Jurkat, Clone E6-1 (cell line): ENCODE measurements at regions not wholly inside any gene's neighbourhood (a gene's known extent, or its start where the extent isn't known, plus 50 kb on each side); places are given as distances from the start of the nearest gene placed in this dataset.
"Not testable (repeated sequence)": the region's sequence is repeated elsewhere in the genome, so short reads cannot be mapped to it uniquely, and the experiment has no call there.

Source experiments
- DNase-seq: peaks from one replicate; pipeline ENCODE4 v3.0.0-alpha.2; 2011; ENCODE audit warnings: low read depth, low spot score
- H3K4me3 ChIP-seq: 2 replicates; pipeline ENCODE4 v1.5.1; 2011; ENCODE audit warnings: mild to moderate bottlenecking, low read length, control low read depth, moderate library complexity

- no peak for DNase-seq
- H3K4me3 ChIP-seq: no peak overlapping the region
Observed at GRCh38 chr6:6971369-6971768, 136.4 kb upstream of the RREB1 start.

- DNase-seq: no peak
- no peak overlapping the region for H3K4me3 ChIP-seq
Observed at GRCh38 chr6:6972456-6972855, 135.3 kb upstream of the RREB1 start.

DNA sequence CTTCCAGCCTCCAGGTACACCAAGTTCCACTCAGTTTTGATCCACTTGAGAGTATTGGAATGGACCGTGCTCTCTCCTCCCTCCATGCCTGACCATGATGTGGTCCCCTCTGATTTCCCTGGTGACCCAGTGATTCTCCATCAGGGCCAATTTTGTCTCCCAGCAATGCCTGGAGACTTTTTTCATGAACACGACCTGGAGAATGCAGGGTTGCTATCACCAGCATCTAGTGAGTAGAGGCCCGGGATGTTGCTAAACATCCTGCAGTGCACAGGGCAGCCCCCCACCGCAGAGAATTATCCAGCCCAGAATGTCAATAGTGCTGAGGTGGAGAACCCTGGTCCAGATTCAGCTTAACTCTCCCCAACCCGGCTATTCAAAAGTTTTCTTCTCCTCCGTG, 134.0 kb upstream of the RREB1 start:
- no peak for DNase-seq
- no peak overlapping the region for H3K4me3 ChIP-seq

DNA sequence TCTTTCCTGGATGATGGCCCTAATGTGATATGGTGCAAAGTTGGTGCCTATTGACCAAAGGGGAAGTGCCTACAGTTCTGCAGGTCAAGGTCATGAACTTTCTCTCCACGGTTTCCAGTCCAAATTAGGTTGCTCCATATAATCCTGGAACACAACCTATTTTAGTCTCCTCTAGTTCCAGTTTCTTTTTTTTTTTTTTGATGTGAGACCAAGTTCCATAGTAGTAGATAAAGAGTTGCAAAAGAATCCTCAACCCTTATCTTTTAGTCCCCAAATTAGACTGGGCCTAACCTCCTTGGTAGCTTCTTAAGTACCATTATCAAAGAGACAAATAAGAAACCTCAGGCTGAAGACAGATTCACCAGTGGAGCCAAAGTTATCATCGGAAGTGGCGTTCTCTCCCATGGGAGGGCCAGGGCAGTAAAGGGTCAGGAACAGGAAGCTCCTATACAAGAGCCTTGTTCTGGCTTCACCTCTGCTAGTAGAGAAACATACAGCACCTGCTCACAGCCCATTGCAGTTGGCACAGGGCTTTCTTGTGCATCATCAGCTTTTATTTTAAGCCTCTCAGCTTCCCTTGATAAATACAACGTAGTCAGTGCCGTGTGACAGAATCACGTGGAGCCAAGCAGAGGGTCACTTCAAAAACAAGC, 132.2 kb upstream of the RREB1 start:
- no peak overlapping the region for H3K4me3 ChIP-seq
- DNase-seq: no peak

- no peak for DNase-seq
- H3K4me3 ChIP-seq: no peak overlapping the region
Observed at GRCh38 chr6:6976193-6976592, 131.6 kb upstream of the RREB1 start.

DNA sequence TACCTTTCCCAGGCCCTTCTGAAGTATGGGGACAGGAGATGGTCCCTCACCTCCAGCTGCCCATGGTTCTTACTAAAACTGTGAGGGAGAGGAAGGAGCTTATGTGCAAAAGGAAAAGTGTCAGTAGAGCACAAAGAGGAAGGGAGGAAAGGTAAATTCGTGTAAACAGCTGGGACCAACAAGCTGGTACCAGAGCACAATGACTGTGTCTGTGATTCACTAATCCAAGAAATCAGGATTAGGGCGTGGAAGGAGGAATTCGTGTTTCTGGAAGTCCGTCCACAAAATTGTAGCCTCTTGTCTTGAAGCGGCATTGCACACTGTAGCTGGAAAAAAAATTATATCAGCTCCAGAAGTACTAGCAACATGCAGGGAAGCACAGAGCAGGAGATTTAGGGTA, 129.0 kb upstream of the RREB1 start:
- DNase-seq: no peak
- H3K4me3 ChIP-seq: no peak overlapping the region

- DNase-seq: no peak
- no peak overlapping the region for H3K4me3 ChIP-seq
Observed at GRCh38 chr6:6980999-6981597, 126.7 kb upstream of the RREB1 start.

DNA sequence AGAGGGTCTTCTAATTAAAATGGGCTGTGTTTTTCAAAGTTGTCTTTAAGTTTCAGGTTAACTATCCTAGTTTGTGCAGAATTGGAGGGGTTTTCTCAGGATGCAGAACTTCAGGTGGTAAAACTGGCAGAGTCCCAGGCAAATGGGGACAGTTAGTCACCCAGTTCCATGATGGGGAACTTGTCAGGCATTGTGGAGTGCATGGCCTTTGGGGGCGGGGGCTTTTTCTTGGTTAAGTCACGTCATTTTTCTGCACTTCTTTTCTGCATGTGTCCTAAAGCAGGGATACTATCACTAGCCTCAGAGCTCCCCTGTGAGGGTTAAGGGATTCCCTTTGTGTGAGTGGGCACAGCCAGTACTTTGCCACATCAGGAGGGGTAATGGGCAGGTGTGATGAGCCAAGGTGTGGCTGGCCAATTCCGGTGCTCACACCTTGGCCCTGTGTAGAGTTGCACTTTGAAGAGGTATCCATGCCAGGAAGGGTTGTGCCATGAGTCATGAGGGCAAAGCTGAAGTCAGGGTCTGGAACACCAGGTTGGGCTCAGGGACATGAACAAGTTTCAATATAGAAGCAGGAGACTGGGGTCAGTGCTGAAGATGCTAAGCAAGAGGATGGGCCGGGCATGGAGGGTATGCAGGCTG, 126.0 kb upstream of the RREB1 start:
- H3K4me3 ChIP-seq: no peak overlapping the region
- DNase-seq: no peak

DNA sequence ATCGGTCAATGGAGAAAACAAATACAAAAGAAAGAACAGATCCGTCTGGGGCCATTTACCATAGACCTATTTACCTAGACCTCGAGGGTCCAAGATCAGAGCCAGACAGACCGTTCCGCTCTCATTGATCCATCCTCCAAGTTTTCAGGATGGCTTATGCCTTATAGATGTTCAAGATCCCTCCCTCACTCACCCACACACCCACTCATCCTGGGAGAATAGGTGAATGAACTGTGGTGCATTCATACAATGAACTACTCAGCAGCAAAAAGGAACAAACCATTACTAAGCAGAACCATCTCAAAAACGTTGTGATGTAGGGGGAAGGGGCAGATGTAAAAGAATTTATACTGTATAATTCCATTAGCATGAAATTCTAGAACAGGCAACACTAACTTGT, 125.1 kb upstream of the RREB1 start:
- H3K4me3 ChIP-seq: no peak overlapping the region
- no peak for DNase-seq

GRCh38 chr6:6984585-6985366, 123.0 kb upstream of the RREB1 start:
- no peak for DNase-seq
- H3K4me3 ChIP-seq: no peak overlapping the region

GRCh38 chr6:6986344-6986743, 121.4 kb upstream of the RREB1 start:
- no peak for DNase-seq
- H3K4me3 ChIP-seq: no peak overlapping the region

DNA sequence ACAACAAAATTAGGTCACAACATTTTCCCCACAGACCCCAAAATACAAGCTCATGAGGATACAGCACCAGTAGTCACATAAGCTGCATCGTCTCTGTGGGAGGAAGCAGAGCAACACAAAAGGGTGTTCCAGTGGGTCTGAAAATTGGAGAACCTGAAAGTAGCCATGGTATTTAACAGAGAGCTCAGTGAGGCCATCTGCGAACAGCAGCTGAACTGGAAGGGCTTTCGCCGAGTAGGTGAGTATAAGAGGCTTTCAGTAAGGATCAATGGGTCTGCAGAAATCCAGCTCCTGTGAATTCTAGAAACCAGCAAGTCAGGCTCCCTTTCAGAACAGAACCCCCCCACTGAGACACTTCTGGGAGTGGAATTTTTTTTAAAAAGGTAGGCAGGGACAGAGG, 120.0 kb upstream of the RREB1 start:
- no peak for DNase-seq
- no peak overlapping the region for H3K4me3 ChIP-seq

DNA sequence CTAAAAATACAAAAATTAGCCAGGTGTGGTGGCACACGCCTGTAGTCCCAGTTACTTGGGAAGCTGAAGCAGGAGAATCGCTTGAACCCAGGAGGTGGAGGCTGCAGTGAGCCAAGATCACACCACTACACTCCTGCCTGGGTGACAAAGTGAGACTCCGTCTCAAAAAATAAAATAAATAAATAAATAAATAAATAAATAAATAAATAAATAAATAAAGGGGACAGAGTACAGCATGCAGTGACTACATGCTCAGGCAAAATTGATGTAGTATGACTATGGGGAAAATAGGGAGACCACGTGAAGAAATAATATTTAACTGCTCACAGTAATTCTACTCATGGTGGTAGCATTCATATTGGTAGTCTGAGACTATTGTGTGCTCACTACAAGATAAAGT, 117.7 kb upstream of the RREB1 start:
- not testable (repeated sequence) for DNase-seq, H3K4me3 ChIP-seq

DNA sequence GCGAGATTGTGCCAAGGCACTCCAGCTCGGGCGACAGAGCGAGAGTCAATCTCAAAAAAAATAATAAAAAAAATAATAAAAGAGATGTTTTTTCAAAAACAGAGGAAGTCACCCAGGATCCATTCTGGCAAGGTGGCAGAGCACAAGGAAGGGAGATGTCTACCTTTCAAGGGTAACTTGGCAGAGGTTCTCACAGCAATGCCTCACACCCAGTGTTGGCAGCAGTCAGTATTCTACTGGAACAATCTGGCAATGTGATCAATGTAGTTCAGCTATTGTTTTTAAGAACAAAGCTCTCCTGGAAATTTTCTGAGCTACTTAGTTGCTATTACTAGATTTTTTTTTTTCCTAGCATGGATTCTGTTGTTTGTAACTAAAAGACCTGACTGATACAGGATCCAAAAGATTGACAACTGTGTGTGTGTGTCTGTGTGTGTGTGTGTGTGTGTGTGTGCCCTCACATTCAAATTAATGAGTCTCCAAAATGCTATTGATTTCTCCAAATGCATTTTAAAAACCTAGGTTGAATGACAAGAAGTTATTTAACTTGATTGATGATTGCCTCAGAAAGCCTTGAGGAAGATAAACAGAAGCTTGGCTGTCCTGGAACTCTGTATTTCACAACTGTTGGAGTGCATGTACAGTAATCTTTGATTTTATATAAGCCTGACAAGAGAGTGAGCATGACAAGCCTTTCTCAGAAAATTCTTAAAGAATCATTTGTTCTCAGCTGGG, 114.1 kb upstream of the RREB1 start:
- DNase-seq: no peak
- H3K4me3 ChIP-seq: no peak overlapping the region

GRCh38 chr6:6994796-6995195, 113.0 kb upstream of the RREB1 start:
- no peak for DNase-seq

GRCh38 chr6:6995328-6995727, 112.4 kb upstream of the RREB1 start:
- H3K4me3 ChIP-seq: no peak overlapping the region
- no peak for DNase-seq

More at GRCh38 chr6:6994796-6995195, 113.0 kb upstream of the RREB1 start:
- no peak overlapping the region for H3K4me3 ChIP-seq

- no peak overlapping the region for H3K4me3 ChIP-seq
- no peak for DNase-seq
Observed at GRCh38 chr6:6996124-6996523, 111.6 kb upstream of the RREB1 start.

DNA sequence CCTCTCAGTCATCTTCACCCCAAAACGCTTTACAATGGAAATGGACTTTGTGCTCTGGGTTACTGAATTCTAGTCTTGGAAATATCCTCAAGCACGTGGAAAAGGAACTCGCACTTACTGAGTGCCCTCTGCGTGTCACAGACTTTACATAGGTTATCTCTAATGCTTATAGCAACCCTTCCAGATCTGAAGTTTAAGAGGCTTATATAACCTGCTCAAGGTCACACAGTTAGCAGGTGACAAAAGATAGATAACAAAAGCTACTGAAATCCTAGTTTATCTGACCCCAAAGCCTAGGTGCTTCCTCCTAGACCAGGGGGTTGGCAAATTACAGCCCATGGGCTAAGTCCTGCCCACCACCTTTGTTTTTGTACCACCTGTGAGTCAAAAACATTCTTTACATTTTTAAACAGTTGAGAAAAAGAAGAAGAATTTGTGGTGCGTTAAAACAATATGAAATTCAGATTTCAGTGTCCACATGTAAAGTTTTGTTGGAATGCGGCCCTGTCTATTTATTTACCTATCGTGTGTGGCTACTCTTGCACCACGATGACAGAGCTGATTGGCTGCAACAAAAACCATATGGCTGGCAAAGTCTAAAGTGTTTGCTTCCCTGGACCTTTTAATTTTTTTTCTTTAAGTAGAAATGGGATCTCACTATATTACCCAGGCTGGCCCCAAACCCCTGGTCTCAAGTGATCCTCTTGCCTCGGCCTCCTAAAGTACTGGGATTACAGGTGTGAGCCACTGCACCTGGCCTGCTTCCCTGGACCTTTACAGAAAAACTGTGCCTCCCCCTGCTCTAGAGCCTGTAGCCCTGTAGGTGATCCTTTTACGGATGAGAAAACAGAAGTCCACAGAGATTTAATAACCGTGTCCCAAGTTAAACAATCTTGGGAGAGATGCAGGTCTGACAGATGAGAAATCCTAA, 110.2 kb upstream of the RREB1 start:
- no peak for DNase-seq
- no peak overlapping the region for H3K4me3 ChIP-seq
